Heart left ventricle (tissue), 16 donors: ENCODE measurements at regions not wholly inside any gene's neighbourhood (a gene's known extent, or its start where the extent isn't known, plus 50 kb on each side); places are given as distances from the start of the nearest gene placed in this dataset.

Experiments used
- ATAC-seq, 4 donors: fragments of 200-7000 bp; cut with Tn5 transposase; one replicate each; pipeline ENCODE4 v1.9.1; 2020 to 2022; ENCODE audit warnings: moderate library complexity in 4 of 4, mild to moderate bottlenecking in 3 of 4, moderate number of reproducible peaks in 1 of 4
- DNase-seq, 5 donors: peaks; one replicate each; pipeline ENCODE4 v3.0.0-alpha.2; 2020
- H3K27ac ChIP-seq, 12 donors: fragments of 200-600 bp; sonication (generic) in 4 of 12; one replicate each; pipeline versions ENCODE4 v1.5.0 to v1.8.0; 2016 to 2022; ENCODE audit warnings: mild to moderate bottlenecking in 2 of 12
- H3K27me3 ChIP-seq, 9 donors: fragments of 200-600 bp; sonication (generic) in 2 of 9; one replicate each; pipeline versions ENCODE4 v1.5.1 to v1.8.0; 2016 to 2022; ENCODE audit warnings: mild to moderate bottlenecking in 3 of 9
- H3K36me3 ChIP-seq, 9 donors: fragments of 200-600 bp; sonication (generic) in 2 of 9; one replicate each; pipeline versions ENCODE4 v1.5.0 to v1.8.0; 2018 to 2022; ENCODE audit warnings: mild to moderate bottlenecking in 2 of 9
- H3K4me1 ChIP-seq, 12 donors: fragments of 200-600 bp; sonication (generic) in 4 of 12; one replicate each; pipeline versions ENCODE4 v1.5.0 to v1.8.0; 2016 to 2022; ENCODE audit warnings: mild to moderate bottlenecking in 3 of 12
- H3K4me3 ChIP-seq, 12 donors: fragments of 200-600 bp; sonication (generic) in 4 of 12; one replicate each; pipeline versions ENCODE4 v1.5.0 to v1.8.0; 2017 to 2022; ENCODE audit warnings: mild to moderate bottlenecking in 9 of 12, moderate library complexity in 4 of 12
- H3K9me3 ChIP-seq, 12 donors: fragments of 200-600 bp; sonication (generic) in 4 of 12; one replicate each; pipeline versions ENCODE4 v1.5.0 to v1.8.0; 2016 to 2022; ENCODE audit warnings: mild to moderate bottlenecking in 1 of 12
- CTCF ChIP-seq, 12 donors: fragments of 200-600 bp; sonication (generic) in 4 of 12; IDR thresholded peaks; one replicate each; pipeline versions ENCODE4 v1.5.0 to v1.8.0; 2018 to 2022; ENCODE audit warnings: antibody characterized with exemption in 12 of 12, mild to moderate bottlenecking in 5 of 12
- POLR2A ChIP-seq, 2 donors: fragments of 450-650 bp; IDR thresholded peaks; one replicate each; pipeline ENCODE4 v1.6.1; 2017; ENCODE audit warnings: antibody characterized with exemption in 2 of 2, mild to moderate bottlenecking in 2 of 2, moderate library complexity in 2 of 2
- WGBS, 4 donors: extraction: QIAGEN DNeasy Blood & Tissue Kit in 2 of 4; methylation state at CpG; one replicate each; pipeline versions ENCODE4 v1.1.5 to v1.1.7; 2013 to 2018; 5-methylcytosine and 5-hydroxymethylcytosine counted together
- intact Hi-C, 10 donors: fragments of 100-400 bp; cut with DNase I; formaldehyde crosslinking; loops; one replicate each; pipeline versions ENCODE4 v1.11.1 to v1.14.2; 2022
- donor health status: ischemic (EF 13 %, LVEDD 7.1; RV severe dilation, severe dysfunction).
- donor health status: healthy with polysubstance abuse.
- donor health status: DM: no; HTN: yes; CAD: no.
- donor health status: DM: no; HTN: no; CAD: no.
- donor health status: ischemic (EF 25% LVEDD 6.9; RV normal size, moderate dysfunction).
- donor health status: ischemic (EF 25% LVEDD 5.7; RV mildly dilated, moderate dysfunction).
- donor health status: healthy.
- donor health status: DM: yes; HTN: yes; CAD: no.
- donor health status: ischemic (EF 35%, LVEDD 5.7; RV mildly dilated, moderate dysfunction).
- donor health status: nonischemic (EF 11% LVEDD 7.7; RV severe dilation, severe dysfunction).
- donor health status: DM: yes; HTN: yes; CAD: no.
- donor health status: PGD.
- donor health status: ischemic (EF 29% LVEDD 5.4; RV normal size, mild dysfunction).
- donor health status: nonischemic (EF 23%, LVEDD 6.1; RV moderate dilation, normal function).

GRCh38 chr18:64800151-64800550, 651.3 kb upstream of the LINC00305 start:
- Histone ChIP-seq H3K4me3 (no peak overlapping the region), H3K27ac (no peak overlapping the region), H3K27me3 (no peaks in the 10 kb centered on the region), H3K4me1 (no peaks in the 10 kb centered on the region), H3K36me3 (no peaks in the 10 kb centered on the region), H3K9me3 (no peaks in the 10 kb centered on the region)
- intact Hi-C loops, result no loop called here
- ATAC-seq (no peak), DNase-seq (no peak)
- TF ChIP-seq CTCF (IDR thresholded peaks at IDR 0.05) (no peak), POLR2A (IDR thresholded peaks at IDR 0.05) (no peak)

GRCh38 chr18:64799376-64799775, 650.5 kb upstream of the LINC00305 start:
- no peak for ATAC-seq
- TF ChIP-seq POLR2A (IDR thresholded peaks at IDR 0.05), result no peak
- TF ChIP-seq CTCF (IDR thresholded peaks at IDR 0.05), result no peak
- Histone ChIP-seq H3K4me3 (no peak overlapping the region), H3K27me3 (no peaks in the 10 kb centered on the region), H3K4me1 (no peaks in the 10 kb centered on the region), H3K27ac (no peak overlapping the region), H3K9me3 (no peaks in the 10 kb centered on the region), H3K36me3 (no peaks in the 10 kb centered on the region)
- 91 to 94% (median 92%) methylated on average over 4 of the region's 4 CpGs for WGBS, 4 donors
- no peak for DNase-seq
- intact Hi-C loops, result no loop called here

- ATAC-seq (no peak), DNase-seq (no peak)
- no peak for TF ChIP-seq POLR2A (IDR thresholded peaks at IDR 0.05)
- TF ChIP-seq CTCF (IDR thresholded peaks at IDR 0.05), result no peak
- Histone ChIP-seq H3K36me3 (no peaks in the 10 kb centered on the region), H3K27ac (no peak overlapping the region), H3K9me3 (no peaks in the 10 kb centered on the region), H3K4me1 (no peaks in the 10 kb centered on the region), H3K27me3 (no peaks in the 10 kb centered on the region), H3K4me3 (no peak overlapping the region)
- intact Hi-C loops, result no loop called here
- WGBS, 4 donors, result 52 to 71% (median 65%) methylated on average over 4 of the region's 4 CpGs
Observed at GRCh38 chr18:64791236-64791635, 642.3 kb upstream of the LINC00305 start.

- 38 to 62% (median 56%) methylated on average over 4 of the region's 4 CpGs for WGBS, 4 donors
- intact Hi-C loops, result no loop called here
- TF ChIP-seq CTCF (IDR thresholded peaks at IDR 0.05), result no peak
- TF ChIP-seq POLR2A (IDR thresholded peaks at IDR 0.05), result no peak
- no peak for DNase-seq
- no peak for ATAC-seq
- Histone ChIP-seq H3K4me3 (no peak overlapping the region), H3K4me1 (no peaks in the 10 kb centered on the region), H3K27me3 (no peaks in the 10 kb centered on the region), H3K36me3 (no peaks in the 10 kb centered on the region), H3K9me3 (peaks cover 0 to 10% (median 0%) of the 10 kb centered on the region in 12 donors), H3K27ac (no peak overlapping the region)
Observed at GRCh38 chr18:64785686-64786085, 636.8 kb upstream of the LINC00305 start.
